Glutamatergic neuron (in vitro differentiated cells): ENCODE measurements at regions not wholly inside any gene's neighbourhood (a gene's known extent, or its start where the extent isn't known, plus 50 kb on each side); places are given as distances from the start of the nearest gene placed in this dataset.
A peak's percentile ranks its signal among the peaks of the same experiment; 100 is the strongest.

Source experiments
- DNase-seq: peaks from one replicate; pipeline ENCODE4 v3.0.0; 2022
- H3K27ac Mint-ChIP-seq: one replicate; pipeline ENCODE4 v1.8.0; 2020; ENCODE audit warnings: mild to moderate bottlenecking, mixed read lengths, inconsistent platforms; ENCODE audit not compliant: unreplicated experiment
- H3K27me3 Mint-ChIP-seq: one replicate; pipeline ENCODE4 v1.8.0; 2020; ENCODE audit warnings: mild to moderate bottlenecking, moderate library complexity, mixed read lengths, inconsistent platforms; ENCODE audit not compliant: unreplicated experiment
- H3K36me3 Mint-ChIP-seq: one replicate; pipeline ENCODE4 v1.8.0; 2020; ENCODE audit warnings: mild to moderate bottlenecking, mixed read lengths, inconsistent platforms; ENCODE audit not compliant: unreplicated experiment
- H3K4me1 Mint-ChIP-seq: one replicate; pipeline ENCODE4 v1.8.0; 2020; ENCODE audit warnings: mild to moderate bottlenecking, low read depth, mixed read lengths, inconsistent platforms; ENCODE audit not compliant: unreplicated experiment
- H3K4me3 Mint-ChIP-seq: one replicate; pipeline ENCODE4 v1.8.0; 2020; ENCODE audit warnings: mild to moderate bottlenecking, mixed read lengths, inconsistent platforms; ENCODE audit not compliant: unreplicated experiment
- H3K9me3 Mint-ChIP-seq: one replicate; pipeline ENCODE4 v1.8.0; 2020; ENCODE audit warnings: mild to moderate bottlenecking, moderate library complexity, mixed read lengths, inconsistent platforms; ENCODE audit not compliant: unreplicated experiment
- TF ChIP-seq, protein P1 (sequence below): fragments of 200-600 bp; sonication (generic); IDR thresholded peaks from one replicate; pipeline ENCODE4 v1.5.0; 2021; ENCODE audit not compliant: partially characterized antibody, unreplicated experiment

GRCh38 chr1:82486969-82487368 is 686.2 kb downstream of the ADGRL2 start:
- Mint-ChIP-seq H3K4me3 (no peak overlapping the region), H3K27me3 (no peaks in the 10 kb centered on the region), H3K9me3 (no peaks in the 10 kb centered on the region), H3K27ac (no peak overlapping the region), H3K36me3 (no peaks in the 10 kb centered on the region), H3K4me1 (peaks cover 2% of the 10 kb centered on the region)
- TF ChIP-seq, protein P1, sequence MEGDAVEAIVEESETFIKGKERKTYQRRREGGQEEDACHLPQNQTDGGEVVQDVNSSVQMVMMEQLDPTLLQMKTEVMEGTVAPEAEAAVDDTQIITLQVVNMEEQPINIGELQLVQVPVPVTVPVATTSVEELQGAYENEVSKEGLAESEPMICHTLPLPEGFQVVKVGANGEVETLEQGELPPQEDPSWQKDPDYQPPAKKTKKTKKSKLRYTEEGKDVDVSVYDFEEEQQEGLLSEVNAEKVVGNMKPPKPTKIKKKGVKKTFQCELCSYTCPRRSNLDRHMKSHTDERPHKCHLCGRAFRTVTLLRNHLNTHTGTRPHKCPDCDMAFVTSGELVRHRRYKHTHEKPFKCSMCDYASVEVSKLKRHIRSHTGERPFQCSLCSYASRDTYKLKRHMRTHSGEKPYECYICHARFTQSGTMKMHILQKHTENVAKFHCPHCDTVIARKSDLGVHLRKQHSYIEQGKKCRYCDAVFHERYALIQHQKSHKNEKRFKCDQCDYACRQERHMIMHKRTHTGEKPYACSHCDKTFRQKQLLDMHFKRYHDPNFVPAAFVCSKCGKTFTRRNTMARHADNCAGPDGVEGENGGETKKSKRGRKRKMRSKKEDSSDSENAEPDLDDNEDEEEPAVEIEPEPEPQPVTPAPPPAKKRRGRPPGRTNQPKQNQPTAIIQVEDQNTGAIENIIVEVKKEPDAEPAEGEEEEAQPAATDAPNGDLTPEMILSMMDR, result no peak
- no peak for DNase-seq

DNA sequence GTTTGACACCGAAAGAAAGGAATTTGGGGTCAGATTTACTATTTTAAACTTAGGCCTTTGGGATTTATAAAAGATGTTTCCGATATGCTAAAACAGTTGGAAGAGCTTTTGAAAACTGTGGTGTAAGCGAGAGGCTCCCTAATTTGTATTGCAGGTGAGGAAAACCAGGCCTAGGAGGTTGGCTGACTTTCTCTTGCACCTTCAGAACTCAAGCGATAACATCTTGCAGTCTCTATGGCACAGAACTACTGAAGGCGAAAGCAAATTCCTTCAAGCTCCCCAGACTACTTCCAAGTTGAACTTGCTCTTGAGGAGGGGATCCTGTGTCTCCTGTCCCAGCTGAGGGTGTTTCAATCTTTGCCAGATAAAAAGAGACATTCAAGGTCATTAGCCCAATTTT is 685.7 kb downstream of the ADGRL2 start:
- Mint-ChIP-seq H3K27ac (no peak overlapping the region), H3K27me3 (no peaks in the 10 kb centered on the region), H3K4me1 (peaks cover 2% of the 10 kb centered on the region), H3K9me3 (no peaks in the 10 kb centered on the region), H3K4me3 (no peak overlapping the region), H3K36me3 (no peaks in the 10 kb centered on the region)
- TF ChIP-seq, protein P1, result no peak
- no peak for DNase-seq

DNA sequence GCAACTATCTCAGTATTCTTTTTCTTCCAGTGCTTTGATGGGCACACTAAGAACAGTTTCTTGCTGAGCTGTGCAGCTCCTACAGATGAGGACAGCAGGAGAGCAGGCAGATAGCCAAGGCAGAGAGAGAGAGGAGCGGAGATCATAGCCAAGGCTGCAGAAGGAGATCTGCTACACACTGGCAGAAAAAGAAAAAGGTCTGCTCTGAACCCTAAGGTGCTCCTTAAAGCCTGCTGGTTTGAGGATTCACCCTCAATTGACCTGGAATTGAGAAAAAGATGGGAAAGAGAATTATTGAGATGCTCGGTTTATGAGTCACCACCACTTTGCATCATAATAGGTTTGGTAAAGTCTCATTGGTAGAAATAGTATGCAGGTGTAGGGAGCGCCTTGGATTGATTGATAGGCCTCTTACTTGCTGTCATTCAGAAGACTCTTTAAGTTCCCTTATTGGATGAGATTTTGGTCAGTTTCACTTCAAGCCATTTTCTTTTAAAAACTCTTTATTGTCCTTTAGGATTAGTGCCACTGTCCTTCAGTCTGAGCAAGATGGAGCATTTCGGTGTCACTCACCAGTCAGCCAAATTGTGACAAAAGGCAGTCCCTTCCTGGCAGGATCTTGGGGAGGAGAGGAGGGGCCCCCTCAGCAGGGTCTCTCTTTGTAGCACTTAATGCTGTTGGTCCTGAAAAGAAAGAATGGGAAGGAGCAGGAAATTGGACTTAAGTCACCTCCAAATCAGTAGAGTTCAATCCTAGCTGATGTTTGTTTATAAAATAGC is 685.0 kb downstream of the ADGRL2 start:
- DNase-seq, result no peak
- Mint-ChIP-seq H3K27me3 (no peaks in the 10 kb centered on the region), H3K4me3 (no peak overlapping the region), H3K9me3 (no peaks in the 10 kb centered on the region), H3K27ac (no peak overlapping the region), H3K4me1 (peaks cover 2% of the 10 kb centered on the region), H3K36me3 (no peaks in the 10 kb centered on the region)
- TF ChIP-seq, protein P1, result no peak

GRCh38 chr1:82483146-82483545 is 682.4 kb downstream of the ADGRL2 start:
- no peak for DNase-seq
- Mint-ChIP-seq H3K9me3 (peaks cover 1% of the 10 kb centered on the region), H3K36me3 (no peaks in the 10 kb centered on the region), H3K27ac (no peak overlapping the region), H3K27me3 (no peaks in the 10 kb centered on the region), H3K4me3 (no peak overlapping the region), H3K4me1 (peaks cover 10% of the 10 kb centered on the region)
- TF ChIP-seq, protein P1, result no peak

DNA sequence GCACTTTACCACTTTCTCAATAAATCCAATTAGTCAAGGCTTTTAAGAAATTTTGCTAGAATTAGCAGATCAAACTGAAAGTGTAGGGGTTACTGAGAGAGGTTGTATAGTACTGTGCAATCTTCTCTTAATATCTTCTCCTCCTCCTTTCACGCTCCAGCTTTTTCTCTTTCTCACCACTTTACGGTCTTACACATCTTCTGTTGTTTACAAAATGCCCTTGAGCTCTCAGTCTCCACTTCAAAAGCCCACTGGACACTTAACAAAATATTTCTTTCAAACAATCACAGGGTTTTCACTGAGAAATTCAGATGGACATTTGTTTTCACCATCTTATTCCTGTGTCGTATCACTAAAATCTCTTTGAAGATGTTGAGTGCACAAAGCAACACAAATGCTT is 678.2 kb downstream of the ADGRL2 start:
- Mint-ChIP-seq H3K4me1 (peaks cover 8% of the 10 kb centered on the region), H3K4me3 (no peak overlapping the region), H3K27me3 (no peaks in the 10 kb centered on the region), H3K36me3 (peaks cover 7% of the 10 kb centered on the region), H3K9me3 (peaks cover 1% of the 10 kb centered on the region), H3K27ac (peak overlapping the region; percentile 71)
- TF ChIP-seq, protein P1, result no peak
- DNase-seq, result no peak
